Left colon (tissue), 2 donors: ENCODE measurements at regions not wholly inside any gene's neighbourhood (a gene's known extent, or its start where the extent isn't known, plus 50 kb on each side); places are given as distances from the start of the nearest gene placed in this dataset.
"Not testable (repeated sequence)": the region's sequence is repeated elsewhere in the genome, so short reads cannot be mapped to it uniquely, and the experiment has no call there.

Source experiments
- ATAC-seq: fragments of 200-7000 bp; cut with Tn5 transposase; one replicate; pipeline ENCODE4 v1.9.1; 2020; ENCODE audit warnings: mild to moderate bottlenecking, moderate library complexity
- DNase-seq, 2 donors: peaks; one replicate each; pipeline ENCODE4 v3.0.0-alpha.2; 2020
- intact Hi-C, 2 donors: fragments of 100-400 bp; cut with DNase I in 1 of 2; cut with micrococcal nuclease in 1 of 2; formaldehyde crosslinking; loops; one replicate each; pipeline versions ENCODE4 v1.11.2 to v1.14.0; 2022; cut with DNase I, micrococcal nuclease
- donor health status: DM: no; HTN: no; CAD: no.
- donor health status: DM: yes; HTN: yes; CAD: no.

- DNase-seq (no peak), ATAC-seq (no peak)
- intact Hi-C loops = no loop called here
Observed at GRCh38 chr11:21707116-21707739, 485.7 kb upstream of the ANO5 start.

DNA sequence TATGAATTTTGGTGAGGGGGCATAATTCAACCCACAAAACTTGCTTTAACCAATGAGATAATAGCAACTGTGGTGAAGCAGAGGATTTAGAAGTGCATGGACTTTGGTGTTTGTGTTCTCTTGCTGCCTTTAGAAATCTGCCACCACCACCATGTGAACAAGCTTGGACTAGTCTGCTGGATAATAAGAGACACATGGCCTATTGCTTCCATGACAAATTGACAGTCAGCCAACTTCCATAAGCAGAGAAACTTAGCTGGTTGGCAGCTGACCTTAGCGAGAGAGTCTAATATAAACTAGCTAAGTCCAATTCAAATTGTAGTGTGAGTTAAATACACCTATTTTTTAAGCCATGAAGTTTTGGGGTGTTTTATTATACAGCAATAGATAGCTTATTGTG lies 482.1 kb upstream of the ANO5 start:
- intact Hi-C loops = no loop called here
- no peak for DNase-seq
- no peak for ATAC-seq

GRCh38 chr11:21711341-21711740 lies 481.5 kb upstream of the ANO5 start:
- DNase-seq (no peak), ATAC-seq (no peak)
- intact Hi-C loops = no loop called here

DNA sequence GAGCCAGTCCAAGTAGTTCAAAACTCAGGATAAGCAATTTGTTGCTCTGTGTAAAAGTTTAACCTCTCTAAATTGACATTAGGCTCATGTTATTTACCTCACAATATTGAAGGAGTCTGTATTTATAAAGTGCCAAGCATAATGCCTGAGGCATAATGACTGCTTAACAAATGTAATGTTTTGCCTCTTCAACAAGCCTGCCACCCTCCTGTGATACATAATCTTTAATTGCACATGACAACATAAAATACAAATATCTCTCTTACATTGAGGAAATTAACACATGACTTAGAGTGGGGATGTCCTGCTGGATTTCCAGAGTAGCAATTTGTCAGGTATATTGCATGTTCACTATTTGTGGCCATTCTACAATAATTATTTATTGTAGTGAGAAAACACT lies 469.2 kb upstream of the ANO5 start:
- no peak for ATAC-seq
- intact Hi-C loops = no loop called here
- no peak for DNase-seq

- intact Hi-C loops = no loop called here
- DNase-seq (no peak), ATAC-seq (no peak)
Observed at GRCh38 chr11:21727102-21727501, 465.8 kb upstream of the ANO5 start.

DNA sequence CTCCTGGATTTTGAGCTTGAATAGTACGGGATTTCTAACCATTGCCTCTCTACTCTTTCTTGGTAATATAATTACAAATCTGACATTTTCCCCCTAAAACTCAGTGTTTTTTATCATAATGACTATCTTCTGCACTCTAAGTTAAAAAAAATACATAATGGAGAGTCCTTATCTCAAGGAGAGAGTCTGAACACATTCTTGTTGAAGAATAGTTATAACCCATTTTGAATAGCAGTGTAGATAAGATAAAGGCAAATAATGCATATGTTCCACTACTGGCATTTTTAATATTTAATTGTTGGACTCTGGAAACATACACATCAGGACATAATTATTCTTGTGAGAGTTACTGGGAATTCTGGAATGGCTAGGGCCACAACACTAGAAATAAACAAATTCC lies 456.5 kb upstream of the ANO5 start:
- intact Hi-C loops = no loop called here
- DNase-seq = no peak
- no peak for ATAC-seq

DNA sequence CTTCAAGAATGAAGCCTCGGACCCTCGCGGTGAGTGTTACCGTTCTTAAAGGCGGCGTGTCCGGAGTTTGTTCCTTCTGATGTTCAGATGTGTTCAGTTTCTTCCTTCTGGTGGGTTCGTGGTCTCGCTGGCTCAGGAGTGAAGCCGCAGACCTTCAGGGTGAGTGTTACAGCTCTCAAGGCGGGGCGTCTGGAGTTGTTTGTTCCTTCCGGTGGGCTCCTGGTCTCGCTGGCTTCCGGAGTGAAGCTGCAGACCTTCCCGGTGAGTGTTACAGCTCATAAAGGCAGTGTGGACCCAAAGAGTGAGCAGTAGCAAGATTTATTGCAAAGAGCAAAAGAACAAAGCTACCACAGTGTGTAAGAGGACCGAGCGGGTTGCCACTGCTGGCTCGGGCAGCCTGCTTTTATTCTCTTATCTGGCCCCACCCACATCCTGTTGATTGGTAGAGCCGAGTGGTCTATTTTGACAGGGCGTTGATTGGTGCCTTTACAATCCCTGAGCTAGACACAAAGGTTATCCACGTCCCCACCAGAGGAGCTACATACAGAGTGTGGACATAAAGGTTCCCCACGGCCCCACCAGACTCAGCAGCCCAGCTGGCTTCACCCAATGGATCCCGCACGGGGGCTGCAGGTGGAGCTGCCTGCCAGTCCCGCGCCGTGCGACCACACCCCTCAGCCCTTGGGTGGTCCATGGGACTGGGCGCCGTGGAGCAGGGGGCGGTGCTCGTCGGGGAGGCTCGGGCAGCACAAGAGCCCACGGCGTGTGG lies 440.2 kb upstream of the ANO5 start:
- ATAC-seq, intact Hi-C loops, DNase-seq: not testable (repeated sequence)

GRCh38 chr11:21753244-21753767 lies 439.6 kb upstream of the ANO5 start:
- intact Hi-C loops, DNase-seq, ATAC-seq: not testable (repeated sequence)

DNA sequence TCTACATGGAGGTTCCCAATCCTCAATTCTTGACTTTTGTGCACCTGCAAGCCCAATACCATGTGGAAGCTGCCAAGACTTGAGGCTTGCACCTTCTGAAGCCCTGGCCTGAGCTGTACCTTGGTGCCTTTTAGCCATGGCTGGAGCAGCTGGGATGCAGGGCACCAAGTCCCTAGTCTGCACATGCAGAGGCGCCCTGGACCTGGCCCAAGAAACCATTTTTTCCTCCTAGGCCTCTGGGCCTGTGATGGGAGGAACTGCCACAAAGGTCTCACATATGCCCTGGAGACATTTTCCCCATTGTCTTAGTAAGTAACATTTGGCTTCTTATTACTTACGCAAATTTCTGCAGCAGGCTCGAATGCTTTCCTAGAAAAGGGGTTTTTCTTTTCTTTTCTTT lies 431.9 kb upstream of the ANO5 start:
- no peak for DNase-seq
- no peak for ATAC-seq
- intact Hi-C loops = no loop called here

DNA sequence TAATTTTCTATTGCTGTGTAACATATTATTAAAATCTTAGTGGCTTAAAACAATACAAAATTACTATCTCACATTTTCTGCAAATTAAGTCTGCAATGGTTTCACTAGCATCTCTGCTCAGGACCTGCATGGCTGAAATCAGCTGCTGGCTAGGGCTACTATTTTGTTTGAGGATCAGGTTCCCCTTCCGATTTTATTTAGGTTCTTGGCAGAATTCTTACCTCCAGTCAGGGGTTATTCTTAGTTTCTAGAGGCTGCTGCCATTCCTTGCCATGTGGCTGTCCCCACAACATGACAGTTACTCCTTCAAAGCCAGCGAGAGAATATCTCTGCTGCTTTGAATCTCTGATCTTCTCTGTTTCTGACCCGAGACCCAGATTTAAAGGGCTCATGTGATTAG lies 424.5 kb upstream of the ANO5 start:
- ATAC-seq (no peak), DNase-seq (no peak)
- intact Hi-C loops = no loop called here

DNA sequence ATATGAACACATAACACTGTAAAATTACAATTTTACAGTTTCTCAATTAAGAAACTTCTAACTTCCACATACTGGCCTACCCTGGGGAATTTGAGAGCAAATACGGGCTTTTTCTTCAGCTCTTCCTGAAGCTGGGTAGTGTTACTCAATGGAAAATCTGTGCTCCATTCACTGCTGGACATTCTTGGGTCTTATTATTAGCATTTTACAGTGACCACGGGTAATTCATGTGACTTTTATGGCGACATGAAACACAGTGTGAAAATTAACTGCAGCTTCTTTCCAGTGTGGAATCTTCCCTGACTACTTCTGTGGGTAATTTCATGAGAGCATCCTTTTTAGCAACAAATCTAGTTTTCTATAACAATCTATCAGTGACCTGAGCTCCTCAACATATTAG lies 423.7 kb upstream of the ANO5 start:
- DNase-seq = no peak

DNA sequence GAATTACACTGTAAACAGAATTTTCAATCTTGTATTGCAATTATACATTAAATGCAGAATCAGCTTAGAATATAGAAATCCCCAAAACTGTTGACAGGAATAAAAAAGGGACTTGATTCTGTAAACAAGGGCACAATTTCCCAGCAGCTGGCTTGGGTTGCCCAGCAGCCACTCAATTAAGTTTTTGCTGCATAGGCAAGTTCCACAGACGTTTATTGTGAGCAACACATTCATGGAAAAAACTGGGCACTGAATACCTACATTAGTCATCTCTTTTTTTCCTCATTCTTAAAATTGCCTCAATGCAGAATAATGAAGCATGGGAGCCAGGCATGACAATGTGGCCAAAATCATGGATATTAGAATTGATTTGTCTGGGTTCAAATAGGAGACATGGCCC lies 421.8 kb upstream of the ANO5 start:
- DNase-seq = no peak
- intact Hi-C loops = no loop called here
- no peak for ATAC-seq

More for the DNA sequence above, 423.7 kb upstream of the ANO5 start:
- no peak for ATAC-seq
- intact Hi-C loops = no loop called here

DNA sequence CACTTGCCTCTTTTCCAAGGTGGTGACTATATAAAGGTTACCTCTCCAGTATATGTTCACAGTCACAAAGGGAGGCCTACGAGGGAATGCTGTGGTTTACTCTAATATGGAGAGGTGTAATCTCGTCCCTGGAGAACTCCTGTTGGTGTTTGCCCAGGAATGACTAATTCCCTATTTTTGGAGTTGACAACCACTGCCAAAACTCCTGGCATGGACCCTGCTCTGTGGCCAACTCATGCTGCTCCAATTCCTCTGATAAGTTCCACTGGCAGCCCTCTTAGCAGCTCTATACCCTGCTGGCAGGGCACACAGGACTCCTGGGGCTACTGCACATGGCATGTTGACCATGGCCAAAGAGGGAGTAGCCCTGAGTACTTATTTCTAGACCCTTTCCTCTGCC lies 418.7 kb upstream of the ANO5 start:
- DNase-seq (no peak), ATAC-seq (no peak)
- intact Hi-C loops = no loop called here

GRCh38 chr11:21775911-21776310 lies 417.0 kb upstream of the ANO5 start:
- DNase-seq (no peak), ATAC-seq (no peak)
- intact Hi-C loops = no loop called here

DNA sequence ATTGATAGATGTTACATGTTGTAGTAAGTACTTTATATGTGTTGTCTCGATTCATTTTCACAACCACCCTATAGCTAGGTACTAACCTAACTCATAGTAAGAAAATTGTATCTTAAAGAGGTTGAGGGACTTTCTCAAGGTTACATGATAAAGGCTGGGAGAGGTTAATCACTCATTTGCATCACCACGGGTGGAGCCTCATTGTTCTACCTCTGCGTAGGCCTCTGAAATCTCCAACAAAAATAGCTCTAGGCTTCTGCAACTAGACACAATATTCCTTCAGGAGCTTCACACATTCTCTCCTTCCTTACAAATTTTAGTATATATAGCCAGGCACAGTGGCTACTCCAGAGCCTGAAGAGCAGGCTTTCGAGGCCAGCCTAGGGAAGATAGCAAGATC lies 408.9 kb upstream of the ANO5 start:
- no peak for ATAC-seq
- intact Hi-C loops = no loop called here
- no peak for DNase-seq

- DNase-seq (no peak), ATAC-seq (no peak)
- intact Hi-C loops = no loop called here
Observed at GRCh38 chr11:21785351-21785750, 407.5 kb upstream of the ANO5 start.

GRCh38 chr11:21794306-21794705 lies 398.6 kb upstream of the ANO5 start:
- no peak for ATAC-seq
- intact Hi-C loops = no loop called here

DNA sequence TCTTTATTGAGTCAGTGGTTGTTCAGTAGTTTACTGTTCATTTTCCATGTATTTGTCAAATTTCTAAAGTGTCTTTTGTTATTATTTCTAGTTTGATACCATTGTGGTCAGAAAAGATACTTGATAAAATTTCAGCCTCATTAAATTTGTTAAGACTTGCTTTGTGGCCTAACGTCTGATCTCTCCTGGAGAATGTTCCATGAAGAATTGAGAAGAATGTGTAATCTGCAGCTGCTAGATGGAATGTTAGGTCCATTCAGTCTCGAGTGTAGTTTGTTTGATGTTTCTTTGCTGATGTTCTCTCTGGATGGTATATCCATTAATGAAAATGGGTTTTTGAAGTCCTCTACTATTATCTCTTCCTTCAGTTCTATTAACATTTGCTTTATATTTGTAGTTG lies 394.7 kb upstream of the ANO5 start:
- DNase-seq (no peak), ATAC-seq (no peak)
- intact Hi-C loops = no loop called here

More at GRCh38 chr11:21794306-21794705, 398.6 kb upstream of the ANO5 start:
- no peak for DNase-seq

DNA sequence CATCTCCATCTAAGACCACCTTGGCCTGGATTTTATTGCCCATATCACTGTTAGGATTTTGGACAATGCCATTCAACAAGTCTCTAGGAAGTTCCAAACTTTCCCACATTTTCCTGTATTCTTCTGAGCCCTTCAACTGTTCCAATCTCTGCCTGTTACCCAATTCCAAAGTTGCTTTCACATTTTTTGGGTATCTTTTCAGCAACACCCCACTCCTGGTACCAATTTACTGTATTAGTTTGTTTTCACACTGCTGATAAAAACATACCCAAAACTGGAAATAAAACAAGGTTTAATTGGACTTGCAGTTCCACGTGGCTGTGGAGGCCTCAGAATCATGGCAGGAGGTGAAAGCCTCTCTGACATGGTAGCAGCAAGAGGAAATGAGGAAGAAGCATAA lies 388.4 kb upstream of the ANO5 start:
- ATAC-seq, intact Hi-C loops, DNase-seq: not testable (repeated sequence)

- intact Hi-C loops = no loop called here
- no peak for ATAC-seq
Observed at GRCh38 chr11:21806508-21806907, 386.4 kb upstream of the ANO5 start.

DNA sequence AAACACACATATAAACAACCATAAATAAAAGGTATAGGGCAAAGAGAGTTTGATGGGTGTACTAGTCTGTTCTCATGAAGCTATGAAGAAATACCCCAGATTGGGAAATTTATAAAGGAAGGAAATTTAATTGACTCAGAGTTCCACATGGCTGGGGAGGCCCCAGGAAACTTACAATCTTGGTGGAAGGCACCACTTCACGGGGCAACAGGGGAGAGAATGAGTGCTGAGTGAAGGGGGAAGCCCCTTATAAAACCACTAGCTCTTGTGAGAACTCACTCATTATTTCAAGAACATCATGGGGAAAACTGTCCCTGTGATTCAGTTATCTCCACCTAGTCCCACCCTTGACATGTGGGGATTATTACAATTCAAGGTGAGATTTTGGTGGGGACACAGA lies 385.9 kb upstream of the ANO5 start:
- DNase-seq = no peak
- intact Hi-C loops = no loop called here
- ATAC-seq = no peak

More at GRCh38 chr11:21806508-21806907, 386.4 kb upstream of the ANO5 start:
- DNase-seq = no peak
